Smooth muscle cell (in vitro differentiated cells): ENCODE measurements at regions not wholly inside any gene's neighbourhood (a gene's known extent, or its start where the extent isn't known, plus 50 kb on each side); places are given as distances from the start of the nearest gene placed in this dataset.

ENCODE experiments used
- DNase-seq: peaks from one replicate; lab custom pipeline; 2025; ENCODE audit not compliant: unreplicated experiment; lab: John Stamatoyannopoulos, UW
- H2AFZ ChIP-seq: fragments of 200-600 bp; sonication (generic); 2 replicates; pipeline ENCODE4 v1.6.0; 2016; ENCODE audit warnings: antibody characterized with exemption, low read depth, mild to moderate bottlenecking
- H3F3A ChIP-seq: fragments of 200-600 bp; sonication (generic); 2 replicates; pipeline ENCODE4 v1.6.0; 2017; ENCODE audit warnings: antibody characterized with exemption, low read depth
- H3K27ac ChIP-seq: fragments of 200-600 bp; sonication (generic); 2 replicates; pipeline ENCODE4 v1.5.1; 2016; ENCODE audit warnings: low read depth, mild to moderate bottlenecking
- H3K27me3 ChIP-seq: fragments of 200-600 bp; sonication (generic); 2 replicates; pipeline ENCODE4 v1.6.1; 2016; ENCODE audit warnings: low read depth, mild to moderate bottlenecking
- H3K36me3 ChIP-seq: fragments of 200-600 bp; sonication (generic); 2 replicates; pipeline ENCODE4 v1.5.1; 2016; ENCODE audit warnings: low read depth
- H3K4me1 ChIP-seq: fragments of 200-600 bp; sonication (generic); 2 replicates; pipeline ENCODE4 v1.5.1; 2016; ENCODE audit warnings: low read depth
- H3K4me2 ChIP-seq: fragments of 200-600 bp; sonication (generic); 2 replicates; pipeline ENCODE4 v1.6.0; 2016; ENCODE audit warnings: mild to moderate bottlenecking
- H3K4me3 ChIP-seq: fragments of 200-600 bp; sonication (generic); 2 replicates; pipeline ENCODE4 v1.5.1; 2016; ENCODE audit warnings: mild to moderate bottlenecking
- H3K79me2 ChIP-seq: fragments of 200-600 bp; sonication (generic); 2 replicates; pipeline ENCODE4 v1.6.0; 2016; ENCODE audit warnings: low read depth, mild to moderate bottlenecking
- H3K9ac ChIP-seq: fragments of 200-600 bp; sonication (generic); 2 replicates; pipeline ENCODE4 v1.6.0; 2016; ENCODE audit warnings: low read depth
- H3K9me3 ChIP-seq: fragments of 200-600 bp; sonication (generic); replicated peaks from 2 replicates; pipeline ENCODE4 v1.5.1; 2016; ENCODE audit warnings: low read depth
- H4K20me1 ChIP-seq: fragments of 200-600 bp; sonication (generic); 2 replicates; pipeline ENCODE4 v1.6.0; 2016; ENCODE audit warnings: low read depth
- WGBS: methylation state at CpG from one replicate; pipeline ENCODE4 v1.1.7; 2016; ENCODE audit warnings: low lambda C conversion rate; 5-methylcytosine and 5-hydroxymethylcytosine counted together
- TF ChIP-seq, protein P1 (sequence below): fragments of 200-600 bp; sonication (generic); IDR thresholded peaks from 2 replicates; pipeline ENCODE4 v1.5.1; 2017; ENCODE audit warnings: borderline replicate concordance, mild to moderate bottlenecking, antibody characterized with exemption; ENCODE audit not compliant: insufficient read depth, poor library complexity, severe bottlenecking

GRCh38 chr21:16388291-16388690, 658.5 kb downstream of the USP25 start:
- no peaks in the 10 kb centered on the region for H3K36me3 ChIP-seq
- H3K4me2 ChIP-seq: no peak overlapping the region
- DNase-seq: no peak
- WGBS: 74% methylated on average over 4 of the region's 4 CpGs
- no peak overlapping the region for H2AFZ ChIP-seq
- H3F3A ChIP-seq: no peaks in the 10 kb centered on the region
- no peaks in the 10 kb centered on the region for H4K20me1 ChIP-seq
- no peaks in the 10 kb centered on the region for H3K4me1 ChIP-seq
- no peaks in the 10 kb centered on the region for H3K9me3 ChIP-seq
- H3K79me2 ChIP-seq: no peaks in the 10 kb centered on the region
- H3K27me3 ChIP-seq: no peaks in the 10 kb centered on the region
- no peak overlapping the region for H3K27ac ChIP-seq
- TF ChIP-seq, protein P1, sequence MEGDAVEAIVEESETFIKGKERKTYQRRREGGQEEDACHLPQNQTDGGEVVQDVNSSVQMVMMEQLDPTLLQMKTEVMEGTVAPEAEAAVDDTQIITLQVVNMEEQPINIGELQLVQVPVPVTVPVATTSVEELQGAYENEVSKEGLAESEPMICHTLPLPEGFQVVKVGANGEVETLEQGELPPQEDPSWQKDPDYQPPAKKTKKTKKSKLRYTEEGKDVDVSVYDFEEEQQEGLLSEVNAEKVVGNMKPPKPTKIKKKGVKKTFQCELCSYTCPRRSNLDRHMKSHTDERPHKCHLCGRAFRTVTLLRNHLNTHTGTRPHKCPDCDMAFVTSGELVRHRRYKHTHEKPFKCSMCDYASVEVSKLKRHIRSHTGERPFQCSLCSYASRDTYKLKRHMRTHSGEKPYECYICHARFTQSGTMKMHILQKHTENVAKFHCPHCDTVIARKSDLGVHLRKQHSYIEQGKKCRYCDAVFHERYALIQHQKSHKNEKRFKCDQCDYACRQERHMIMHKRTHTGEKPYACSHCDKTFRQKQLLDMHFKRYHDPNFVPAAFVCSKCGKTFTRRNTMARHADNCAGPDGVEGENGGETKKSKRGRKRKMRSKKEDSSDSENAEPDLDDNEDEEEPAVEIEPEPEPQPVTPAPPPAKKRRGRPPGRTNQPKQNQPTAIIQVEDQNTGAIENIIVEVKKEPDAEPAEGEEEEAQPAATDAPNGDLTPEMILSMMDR: no peak
- H3K9ac ChIP-seq: no peak overlapping the region
- no peak overlapping the region for H3K4me3 ChIP-seq

- WGBS: 48% methylated on average over 2 of the region's 2 CpGs
- TF ChIP-seq, protein P1: no peak
These were observed 659.3 kb downstream of the USP25 start for GRCh38 chr21:16388911-16389560.

GRCh38 chr21:16389643-16390042, 659.9 kb downstream of the USP25 start:
- H3K4me1 ChIP-seq: no peaks in the 10 kb centered on the region
- 85% methylated on average over 2 of the region's 2 CpGs for WGBS
- H3K79me2 ChIP-seq: no peaks in the 10 kb centered on the region
- H3K36me3 ChIP-seq: no peaks in the 10 kb centered on the region
- no peak overlapping the region for H3K4me2 ChIP-seq
- H3K27me3 ChIP-seq: no peaks in the 10 kb centered on the region
- no peak overlapping the region for H2AFZ ChIP-seq
- DNase-seq: no peak
- H3K9ac ChIP-seq: no peak overlapping the region
- no peak overlapping the region for H3K27ac ChIP-seq
- H3K9me3 ChIP-seq: no peaks in the 10 kb centered on the region
- H3K4me3 ChIP-seq: no peak overlapping the region
- TF ChIP-seq, protein P1: no peak
- no peaks in the 10 kb centered on the region for H3F3A ChIP-seq
- no peaks in the 10 kb centered on the region for H4K20me1 ChIP-seq

More at GRCh38 chr21:16388911-16389560, 659.3 kb downstream of the USP25 start:
- no peak overlapping the region for H2AFZ ChIP-seq
- H3K4me2 ChIP-seq: no peak overlapping the region
- no peak overlapping the region for H3K9ac ChIP-seq
- no peaks in the 10 kb centered on the region for H3K79me2 ChIP-seq
- H4K20me1 ChIP-seq: no peaks in the 10 kb centered on the region
- H3K4me1 ChIP-seq: no peaks in the 10 kb centered on the region
- H3K4me3 ChIP-seq: no peak overlapping the region
- H3K9me3 ChIP-seq: no peaks in the 10 kb centered on the region
- no peak overlapping the region for H3K27ac ChIP-seq
- DNase-seq: no peak
- H3K27me3 ChIP-seq: no peaks in the 10 kb centered on the region
- H3K36me3 ChIP-seq: no peaks in the 10 kb centered on the region
- H3F3A ChIP-seq: no peaks in the 10 kb centered on the region

DNA sequence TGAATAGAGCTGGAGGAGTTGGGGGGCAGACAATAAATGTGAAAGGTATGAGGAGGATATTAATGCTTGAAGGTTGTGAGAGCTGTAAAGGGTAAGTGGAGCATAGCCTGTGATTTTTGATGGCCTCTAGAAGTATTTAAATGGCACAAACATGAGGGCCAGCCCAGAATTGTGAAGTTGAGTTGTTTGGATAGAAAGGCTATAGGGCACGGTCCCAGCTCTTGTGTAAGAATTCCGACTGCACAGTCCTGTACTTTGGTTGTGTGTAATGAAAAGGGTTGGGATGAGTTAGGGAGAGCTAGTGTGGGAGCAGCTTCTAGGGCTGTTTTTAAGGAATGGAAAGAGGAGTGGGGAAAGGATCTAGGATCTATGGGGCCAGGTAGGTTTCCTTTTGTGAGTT, 665.5 kb downstream of the USP25 start:
- H4K20me1 ChIP-seq: no peaks in the 10 kb centered on the region
- H3K27ac ChIP-seq: no peak overlapping the region
- TF ChIP-seq, protein P1: no peak
- WGBS: 84% methylated on average over 2 of the region's 2 CpGs
- no peaks in the 10 kb centered on the region for H3K4me1 ChIP-seq
- H2AFZ ChIP-seq: no peak overlapping the region
- H3F3A ChIP-seq: no peaks in the 10 kb centered on the region
- no peak for DNase-seq
- no peaks in the 10 kb centered on the region for H3K9me3 ChIP-seq
- no peaks in the 10 kb centered on the region for H3K27me3 ChIP-seq
- no peak overlapping the region for H3K9ac ChIP-seq
- no peaks in the 10 kb centered on the region for H3K36me3 ChIP-seq
- no peak overlapping the region for H3K4me3 ChIP-seq
- no peaks in the 10 kb centered on the region for H3K79me2 ChIP-seq
- no peak overlapping the region for H3K4me2 ChIP-seq
